ENCODE measurements at regions not wholly inside any gene's neighbourhood (a gene's known extent, or its start where the extent isn't known, plus 50 kb on each side); places are given as distances from the start of the nearest gene placed in this dataset.

- Histone ChIP-seq H3K27ac (no peak overlapping the region), H3K36me3 (ENCODE audit: insufficient read depth) (no peaks in the 10 kb centered on the region), H3K79me2 (ENCODE audit: insufficient read depth, low read depth) (no peaks in the 10 kb centered on the region), H3K27me3 (ENCODE audit: insufficient read depth, low read depth) (no peaks in the 10 kb centered on the region), H3K9ac (no peak overlapping the region), H3K4me3 (IDR thresholded peaks at IDR 0.05; ENCODE audit: insufficient read depth, low read depth, low read length) (no peak overlapping the region), H3K4me1 (ENCODE audit: low read depth, poor library complexity, severe bottlenecking) (no peaks in the 10 kb centered on the region), H3K4me2 (no peak overlapping the region), H4K20me1 (ENCODE audit: insufficient read depth) (no peaks in the 10 kb centered on the region), H2AFZ (ENCODE audit: low read depth) (no peak overlapping the region)
- no peak for TF ChIP-seq CTCF (conservative IDR thresholded peaks at IDR 0.05; ENCODE audit: low read depth, low read length)
These were observed 367.3 kb upstream of the PAPPA start for GRCh38 chr9:115786321-115786720.

GRCh38 chr9:115790520-115790919 is 363.1 kb upstream of the PAPPA start:
- H3K36me3 ChIP-seq (ENCODE audit: insufficient read depth) = no peaks in the 10 kb centered on the region
- no peaks in the 10 kb centered on the region for H4K20me1 ChIP-seq (ENCODE audit: insufficient read depth)
- H3K79me2 ChIP-seq (ENCODE audit: insufficient read depth, low read depth) = no peaks in the 10 kb centered on the region
- H3K4me1 ChIP-seq (ENCODE audit: low read depth, poor library complexity, severe bottlenecking) = no peaks in the 10 kb centered on the region
- H3K4me2 ChIP-seq = no peak overlapping the region
- H3K27me3 ChIP-seq (ENCODE audit: insufficient read depth, low read depth) = no peaks in the 10 kb centered on the region
- no peak for TF ChIP-seq CTCF (conservative IDR thresholded peaks at IDR 0.05; ENCODE audit: low read depth, low read length)
- H2AFZ ChIP-seq (ENCODE audit: low read depth) = no peak overlapping the region
- H3K4me3 ChIP-seq (IDR thresholded peaks at IDR 0.05; ENCODE audit: insufficient read depth, low read depth, low read length) = no peak overlapping the region
- no peak overlapping the region for H3K9ac ChIP-seq
- no peak overlapping the region for H3K27ac ChIP-seq

GRCh38 chr9:115794921-115795475 is 358.6 kb upstream of the PAPPA start:
- H2AFZ ChIP-seq (ENCODE audit: low read depth) = no peak overlapping the region
- no peak for TF ChIP-seq CTCF (conservative IDR thresholded peaks at IDR 0.05; ENCODE audit: low read depth, low read length)
- no peaks in the 10 kb centered on the region for H3K27me3 ChIP-seq (ENCODE audit: insufficient read depth, low read depth)
- H3K4me1 ChIP-seq (ENCODE audit: low read depth, poor library complexity, severe bottlenecking) = no peaks in the 10 kb centered on the region
- no peaks in the 10 kb centered on the region for H4K20me1 ChIP-seq (ENCODE audit: insufficient read depth)
- no peaks in the 10 kb centered on the region for H3K36me3 ChIP-seq (ENCODE audit: insufficient read depth)
- H3K79me2 ChIP-seq (ENCODE audit: insufficient read depth, low read depth) = no peaks in the 10 kb centered on the region
- H3K4me3 ChIP-seq (IDR thresholded peaks at IDR 0.05; ENCODE audit: insufficient read depth, low read depth, low read length) = no peak overlapping the region
- no peak overlapping the region for H3K9ac ChIP-seq
- H3K4me2 ChIP-seq = no peak overlapping the region
- H3K27ac ChIP-seq = no peak overlapping the region

- H4K20me1 ChIP-seq (ENCODE audit: insufficient read depth) = no peaks in the 10 kb centered on the region
- H3K9ac ChIP-seq = no peak overlapping the region
- H3K27ac ChIP-seq = no peak overlapping the region
- H3K4me1 ChIP-seq (ENCODE audit: low read depth, poor library complexity, severe bottlenecking) = no peaks in the 10 kb centered on the region
- no peaks in the 10 kb centered on the region for H3K36me3 ChIP-seq (ENCODE audit: insufficient read depth)
- no peak for TF ChIP-seq CTCF (conservative IDR thresholded peaks at IDR 0.05; ENCODE audit: low read depth, low read length)
- no peak overlapping the region for H3K4me3 ChIP-seq (IDR thresholded peaks at IDR 0.05; ENCODE audit: insufficient read depth, low read depth, low read length)
- no peak overlapping the region for H2AFZ ChIP-seq (ENCODE audit: low read depth)
- H3K4me2 ChIP-seq = no peak overlapping the region
- H3K27me3 ChIP-seq (ENCODE audit: insufficient read depth, low read depth) = no peaks in the 10 kb centered on the region
- H3K79me2 ChIP-seq (ENCODE audit: insufficient read depth, low read depth) = no peaks in the 10 kb centered on the region
These were observed 353.9 kb upstream of the PAPPA start for GRCh38 chr9:115799734-115800133.
